Mononuclear cell (primary cell): ENCODE measurements at regions not wholly inside any gene's neighbourhood (a gene's known extent, or its start where the extent isn't known, plus 50 kb on each side); places are given as distances from the start of the nearest gene placed in this dataset.

Experiments
- H3K27me3 ChIP-seq: 2 replicates; pipeline ENCODE4 v1.6.0; 2011; ENCODE audit warnings: low read length, control low read depth; ENCODE audit not compliant: insufficient read depth
- H3K4me1 ChIP-seq: 2 replicates; pipeline ENCODE4 v1.5.1; 2011; ENCODE audit warnings: mild to moderate bottlenecking, low read length, control low read depth; ENCODE audit not compliant: insufficient read depth
- H3K4me3 ChIP-seq: 2 replicates; pipeline ENCODE4 v1.5.1; 2011; ENCODE audit warnings: mild to moderate bottlenecking, low read length, moderate library complexity
- H3K9me3 ChIP-seq: 2 replicates; pipeline ENCODE4 v1.5.1; 2011; ENCODE audit warnings: low read depth, mild to moderate bottlenecking, control low read depth, low read length

DNA sequence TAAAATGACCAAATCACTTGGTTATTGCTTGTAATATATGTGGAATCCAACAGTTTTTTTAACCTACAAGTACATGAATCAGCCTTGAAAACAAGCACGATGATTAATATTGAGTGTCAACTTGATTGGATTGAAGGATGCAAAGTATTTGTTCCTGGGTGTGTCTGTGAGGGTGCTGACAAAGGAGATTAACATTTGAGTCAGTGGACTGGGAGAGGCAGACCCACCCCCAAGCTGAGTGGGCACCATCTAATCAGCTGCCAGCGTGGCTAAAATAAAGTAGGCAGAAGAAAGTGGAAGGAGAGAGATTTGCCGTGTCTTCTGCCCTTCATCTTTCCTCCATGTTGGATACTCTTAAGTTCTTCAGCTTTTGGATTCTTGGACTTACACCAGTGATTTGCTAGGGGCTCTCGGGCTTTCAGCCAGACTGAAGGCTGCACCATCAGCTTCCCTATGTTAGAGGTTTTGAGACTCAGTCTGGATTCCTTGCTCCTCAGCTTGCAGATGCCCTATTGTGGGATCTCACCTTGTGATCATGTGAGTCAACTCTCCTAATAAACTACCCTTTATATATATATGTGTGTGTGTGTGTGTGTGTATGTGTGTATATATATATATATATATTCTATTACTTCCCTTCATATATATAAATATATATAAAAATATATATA, 118.4 kb upstream of the WDR11 start:
- H3K4me1 ChIP-seq: no peaks in the 10 kb centered on the region
- no peaks in the 10 kb centered on the region for H3K9me3 ChIP-seq

GRCh38 chr10:120734483-120735078, 116.6 kb upstream of the WDR11 start:
- Histone ChIP-seq H3K4me3 (no peak overlapping the region), H3K4me1 (no peaks in the 10 kb centered on the region), H3K27me3 (no peaks in the 10 kb centered on the region), H3K9me3 (no peaks in the 10 kb centered on the region)

More for the DNA sequence above, 118.4 kb upstream of the WDR11 start:
- no peaks in the 10 kb centered on the region for H3K27me3 ChIP-seq
- H3K4me3 ChIP-seq: no peak overlapping the region

DNA sequence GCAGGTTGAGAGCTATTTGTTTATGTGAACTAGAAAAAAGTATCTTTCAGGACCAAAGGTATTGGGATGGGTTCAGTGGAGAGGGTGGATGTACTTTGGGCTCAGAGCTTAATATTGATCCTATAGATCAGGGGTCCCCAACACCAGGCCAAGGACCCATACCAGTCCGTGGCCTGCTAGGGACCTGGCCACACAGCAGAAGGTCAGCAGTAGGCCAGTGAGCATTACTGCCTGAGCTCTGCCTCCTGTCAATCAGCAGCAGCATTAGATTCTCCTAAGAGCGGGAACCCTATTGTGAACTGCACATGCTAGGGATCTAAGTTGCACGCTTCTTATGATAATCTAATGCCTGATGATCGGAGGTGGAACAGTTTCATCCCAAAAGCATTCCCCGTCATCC, 115.8 kb upstream of the WDR11 start:
- H3K4me3 ChIP-seq: no peak overlapping the region
- H3K4me1 ChIP-seq: no peaks in the 10 kb centered on the region
- no peaks in the 10 kb centered on the region for H3K9me3 ChIP-seq
- no peaks in the 10 kb centered on the region for H3K27me3 ChIP-seq

- H3K27me3 ChIP-seq: no peaks in the 10 kb centered on the region
- no peaks in the 10 kb centered on the region for H3K4me1 ChIP-seq
- H3K4me3 ChIP-seq: no peak overlapping the region
- no peaks in the 10 kb centered on the region for H3K9me3 ChIP-seq
Observed at GRCh38 chr10:120735773-120736371, 115.3 kb upstream of the WDR11 start.

DNA sequence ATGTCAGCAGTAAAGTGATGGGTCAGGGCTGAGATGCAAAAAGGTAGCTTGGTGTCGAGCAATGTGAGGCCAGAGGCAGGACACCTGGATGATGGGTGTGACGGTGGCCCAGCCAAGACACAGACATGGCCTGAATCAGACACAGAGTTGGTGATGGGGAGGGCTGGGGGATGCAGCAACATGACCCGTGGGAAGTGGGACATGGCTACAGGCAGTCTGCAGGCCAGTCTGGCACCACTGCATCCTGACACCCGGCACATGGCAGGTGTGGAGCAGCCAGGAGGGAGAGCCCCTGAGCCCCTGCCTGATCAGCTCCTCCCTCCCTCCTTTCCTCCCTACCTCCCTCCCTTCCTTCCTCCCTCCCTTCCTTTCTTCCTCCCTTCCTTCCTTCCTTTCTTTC, 114.8 kb upstream of the WDR11 start:
- H3K9me3 ChIP-seq: no peaks in the 10 kb centered on the region
- H3K4me3 ChIP-seq: no peak overlapping the region
- H3K4me1 ChIP-seq: no peaks in the 10 kb centered on the region
- no peaks in the 10 kb centered on the region for H3K27me3 ChIP-seq

GRCh38 chr10:120738658-120739057, 112.5 kb upstream of the WDR11 start:
- no peak overlapping the region for H3K4me3 ChIP-seq
- no peaks in the 10 kb centered on the region for H3K9me3 ChIP-seq
- no peaks in the 10 kb centered on the region for H3K27me3 ChIP-seq

DNA sequence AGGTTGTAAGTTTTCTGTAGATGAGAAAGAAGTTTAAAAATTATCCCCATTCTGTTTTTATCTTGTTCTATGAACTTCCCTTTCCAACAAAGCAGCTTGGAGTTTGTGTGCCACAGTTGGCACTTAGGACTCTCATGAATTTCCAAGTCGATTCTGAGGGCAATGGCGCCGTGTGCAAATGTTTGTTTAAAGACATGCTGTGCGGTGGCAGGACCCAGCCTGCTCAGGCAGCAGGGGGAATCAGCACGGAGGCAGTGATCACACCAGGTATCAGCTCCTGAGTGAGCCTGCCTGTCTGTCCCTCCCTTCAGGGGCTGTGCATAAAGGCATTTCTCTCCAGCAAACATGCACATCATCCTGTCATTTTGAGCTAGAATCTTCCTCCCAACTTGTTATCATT, 109.8 kb upstream of the WDR11 start:
- Histone ChIP-seq H3K4me1 (peaks cover 10% of the 10 kb centered on the region), H3K27me3 (no peaks in the 10 kb centered on the region), H3K4me3 (no peak overlapping the region), H3K9me3 (no peaks in the 10 kb centered on the region)

More at GRCh38 chr10:120738658-120739057, 112.5 kb upstream of the WDR11 start:
- H3K4me1 ChIP-seq: no peaks in the 10 kb centered on the region

DNA sequence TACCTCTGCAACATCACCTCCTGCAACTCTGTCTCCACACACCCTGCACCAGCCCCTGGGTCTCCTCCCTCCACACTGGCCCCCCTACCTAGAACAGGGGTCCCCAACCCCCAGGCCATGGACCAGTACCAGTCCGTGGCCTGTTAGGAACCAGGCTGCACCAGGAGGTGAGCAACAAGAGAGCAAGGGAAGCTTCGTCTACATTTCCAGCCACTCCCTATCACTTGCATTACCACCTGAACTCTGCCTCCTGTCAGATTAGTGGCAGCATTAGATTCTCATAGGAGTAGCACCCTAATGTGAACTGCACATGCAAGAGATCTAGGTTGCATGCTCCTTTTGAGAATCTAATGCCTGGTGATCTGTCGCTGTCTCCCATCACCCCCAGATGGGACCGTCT, 108.8 kb upstream of the WDR11 start:
- peaks cover 13% of the 10 kb centered on the region for H3K4me1 ChIP-seq
- H3K27me3 ChIP-seq: no peaks in the 10 kb centered on the region
- no peaks in the 10 kb centered on the region for H3K9me3 ChIP-seq
- H3K4me3 ChIP-seq: no peak overlapping the region

- Histone ChIP-seq H3K27me3 (no peaks in the 10 kb centered on the region), H3K4me1 (peaks cover 18% of the 10 kb centered on the region), H3K4me3 (no peak overlapping the region), H3K9me3 (no peaks in the 10 kb centered on the region)
Observed at GRCh38 chr10:120744040-120744439, 107.1 kb upstream of the WDR11 start.

DNA sequence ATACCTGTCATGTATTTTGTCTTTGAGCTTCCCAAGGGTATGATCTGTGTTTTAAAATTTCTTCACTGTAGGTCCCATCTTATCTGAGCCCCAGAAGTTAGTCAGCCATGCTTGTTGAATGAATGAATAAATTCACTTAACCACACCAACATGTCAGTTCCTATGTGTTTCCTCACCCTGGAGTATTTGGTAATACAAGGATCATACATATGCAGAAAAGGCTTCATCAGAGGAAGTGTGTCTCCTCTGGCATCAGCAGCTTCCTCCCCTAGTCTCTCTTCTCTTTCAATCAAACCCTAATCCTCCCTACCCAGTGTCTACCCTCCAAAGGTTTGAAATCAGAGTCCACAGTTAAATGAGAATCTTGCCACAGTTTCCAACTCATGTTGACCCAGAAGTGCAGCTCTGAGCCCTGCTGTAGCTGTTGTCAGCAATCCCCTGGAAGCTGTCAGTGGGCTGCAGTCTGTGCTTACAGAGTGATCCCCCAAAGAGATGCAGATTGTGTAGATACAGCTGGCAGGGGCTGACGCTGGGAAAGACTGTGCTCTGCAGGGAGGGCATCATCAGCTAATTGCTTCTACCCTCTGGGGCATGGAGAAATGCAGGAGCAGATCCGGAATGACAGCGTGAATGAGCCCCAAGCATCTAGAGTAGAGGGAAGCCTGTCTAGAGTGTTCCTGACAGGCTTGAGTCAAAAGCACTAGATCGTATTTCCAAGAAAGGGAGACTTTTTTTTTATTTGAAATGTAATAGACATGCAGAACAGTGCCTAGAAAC, 105.0 kb upstream of the WDR11 start:
- Histone ChIP-seq H3K27me3 (no peaks in the 10 kb centered on the region), H3K4me1 (peaks cover 34% of the 10 kb centered on the region), H3K4me3 (no peak overlapping the region), H3K9me3 (no peaks in the 10 kb centered on the region)

- Histone ChIP-seq H3K9me3 (no peaks in the 10 kb centered on the region), H3K4me3 (no peak overlapping the region), H3K4me1 (peaks cover 34% of the 10 kb centered on the region), H3K27me3 (no peaks in the 10 kb centered on the region)
Observed at GRCh38 chr10:120748519-120748918, 102.6 kb upstream of the WDR11 start.

- H3K4me3 ChIP-seq: no peak overlapping the region
- no peaks in the 10 kb centered on the region for H3K27me3 ChIP-seq
- no peaks in the 10 kb centered on the region for H3K9me3 ChIP-seq
- peaks cover 34% of the 10 kb centered on the region for H3K4me1 ChIP-seq
Observed at GRCh38 chr10:120749072-120749471, 102.1 kb upstream of the WDR11 start.

GRCh38 chr10:120749856-120750566, 101.2 kb upstream of the WDR11 start:
- peaks cover 34% of the 10 kb centered on the region for H3K4me1 ChIP-seq
- H3K4me3 ChIP-seq: no peak overlapping the region
- H3K9me3 ChIP-seq: no peaks in the 10 kb centered on the region
- no peaks in the 10 kb centered on the region for H3K27me3 ChIP-seq

- Histone ChIP-seq H3K4me3 (no peak overlapping the region), H3K9me3 (no peaks in the 10 kb centered on the region), H3K4me1 (peaks cover 8% of the 10 kb centered on the region), H3K27me3 (peaks cover 7% of the 10 kb centered on the region)
Observed at GRCh38 chr10:120755771-120756170, 95.4 kb upstream of the WDR11 start.

- Histone ChIP-seq H3K4me1 (peaks cover 9% of the 10 kb centered on the region), H3K9me3 (no peaks in the 10 kb centered on the region), H3K4me3 (no peak overlapping the region), H3K27me3 (peaks cover 7% of the 10 kb centered on the region)
Observed at GRCh38 chr10:120760253-120760652, 90.9 kb upstream of the WDR11 start.
